Trophoblast cell (in vitro differentiated cells and primary cell): ENCODE measurements at regions not wholly inside any gene's neighbourhood (a gene's known extent, or its start where the extent isn't known, plus 50 kb on each side); places are given as distances from the start of the nearest gene placed in this dataset.

Experiments
- DNase-seq, 2 donors: peaks; one replicate each; pipeline ENCODE4 v3.0.0-alpha.2; 2016
- H2AFZ ChIP-seq: 2 replicates; pipeline ENCODE4 v1.6.1; 2013; ENCODE audit warnings: low read length, moderate library complexity, mild to moderate bottlenecking; ENCODE audit not compliant: insufficient read depth, poor library complexity
- H2AK5ac ChIP-seq: 2 replicates; pipeline ENCODE4 v1.6.1; 2013; ENCODE audit warnings: mild to moderate bottlenecking, low read length
- H2BK120ac ChIP-seq: 2 replicates; pipeline ENCODE4 v1.6.1; 2013; ENCODE audit warnings: low read length, mild to moderate bottlenecking, moderate library complexity; ENCODE audit not compliant: insufficient read depth, poor library complexity
- H2BK12ac ChIP-seq: 2 replicates; pipeline ENCODE4 v1.6.1; 2013; ENCODE audit warnings: mild to moderate bottlenecking, low read length, moderate library complexity
- H2BK5ac ChIP-seq: 2 replicates; pipeline ENCODE4 v1.6.1; 2013; ENCODE audit warnings: low read length, low read depth, moderate library complexity, mild to moderate bottlenecking; ENCODE audit not compliant: poor library complexity
- H3K14ac ChIP-seq: 2 replicates; pipeline ENCODE4 v1.6.1; 2013; ENCODE audit warnings: mild to moderate bottlenecking, low read length
- H3K18ac ChIP-seq: 2 replicates; pipeline ENCODE4 v1.6.1; 2013; ENCODE audit warnings: mild to moderate bottlenecking, low read length
- H3K23ac ChIP-seq: 2 replicates; pipeline ENCODE4 v1.6.1; 2013; ENCODE audit warnings: low read length
- H3K27ac ChIP-seq: 2 replicates; pipeline ENCODE4 v1.5.1; 2013; ENCODE audit warnings: low read depth, mild to moderate bottlenecking, inconsistent platforms, low read length, moderate library complexity
- H3K27me3 ChIP-seq: 2 replicates; pipeline ENCODE4 v1.6.1; 2013; ENCODE audit warnings: inconsistent platforms, mild to moderate bottlenecking, low read length, moderate library complexity; ENCODE audit not compliant: insufficient read depth
- H3K36me3 ChIP-seq, 2 experiments: 1 replicate in 1 of 2; 2 replicates in 1 of 2; pipeline ENCODE4 v1.6.1; 2013; ENCODE audit warnings: low read length in 2 of 2, mild to moderate bottlenecking in 2 of 2, moderate library complexity in 1 of 2; ENCODE audit not compliant: insufficient read depth in 2 of 2, control insufficient read depth in 1 of 2
- H3K4ac ChIP-seq: 2 replicates; pipeline ENCODE4 v1.6.1; 2013; ENCODE audit warnings: low read depth, mild to moderate bottlenecking, low read length, moderate library complexity
- H3K4me1 ChIP-seq, 2 experiments: 1 replicate in 1 of 2; 2 replicates in 1 of 2; pipeline ENCODE4 v1.6.1; 2013; ENCODE audit warnings: low read length in 2 of 2, mild to moderate bottlenecking in 2 of 2, moderate library complexity in 1 of 2; ENCODE audit not compliant: insufficient read depth in 2 of 2, control insufficient read depth in 1 of 2
- H3K4me2 ChIP-seq: 2 replicates; pipeline ENCODE4 v1.6.1; 2013; ENCODE audit warnings: inconsistent platforms, mild to moderate bottlenecking, low read length, moderate library complexity
- H3K4me3 ChIP-seq: 2 replicates; pipeline ENCODE4 v1.5.1; 2013; ENCODE audit warnings: mild to moderate bottlenecking, low read depth, low read length, inconsistent platforms
- H3K79me1 ChIP-seq: one replicate; pipeline ENCODE4 v1.6.1; 2013; ENCODE audit warnings: low read length
- H3K79me2 ChIP-seq: 2 replicates; pipeline ENCODE4 v1.6.1; 2013; ENCODE audit warnings: low read length, mild to moderate bottlenecking; ENCODE audit not compliant: control insufficient read depth, insufficient read depth, poor library complexity
- H3K9ac ChIP-seq: 2 replicates; pipeline ENCODE4 v1.6.1; 2013; ENCODE audit warnings: mild to moderate bottlenecking, low read length
- H3K9me3 ChIP-seq: 2 replicates; pipeline ENCODE4 v1.6.1; 2013; ENCODE audit warnings: low read depth, mild to moderate bottlenecking, control low read depth, inconsistent platforms, low read length; ENCODE audit not compliant: insufficient read depth
- H4K12ac ChIP-seq: 2 replicates; pipeline ENCODE4 v1.6.1; 2013; ENCODE audit warnings: low read depth, mild to moderate bottlenecking, low read length, moderate library complexity
- H4K8ac ChIP-seq: 2 replicates; pipeline ENCODE4 v1.6.1; 2013; ENCODE audit warnings: low read depth, mild to moderate bottlenecking, low read length, moderate library complexity
- H4K91ac ChIP-seq: one replicate; pipeline ENCODE4 v1.6.1; 2013; ENCODE audit warnings: low read depth, mild to moderate bottlenecking, low read length, moderate library complexity
- WGBS: extraction: QIAGEN DNeasy Blood & Tissue Kit; methylation state at CpG from one replicate; pipeline ENCODE4 v1.1.7; 2013; ENCODE audit warnings: missing lambda C conversion rate; ENCODE audit not compliant: insufficient read length, insufficient coverage; ENCODE audit errors: extremely low coverage; 5-methylcytosine and 5-hydroxymethylcytosine counted together

- H3K27me3 ChIP-seq: no peaks in the 10 kb centered on the region
- no peaks in the 10 kb centered on the region for H3K79me1 ChIP-seq
- no peak overlapping the region for H2BK5ac ChIP-seq
- H2AFZ ChIP-seq: no peak overlapping the region
- no peak overlapping the region for H3K4me3 ChIP-seq
- no peaks in the 10 kb centered on the region for H3K4me1 ChIP-seq
- H4K12ac ChIP-seq: no peak overlapping the region
- no peaks in the 10 kb centered on the region for H3K36me3 ChIP-seq
- no peak overlapping the region for H2AK5ac ChIP-seq
- whole genome bisulfite sequencing: no CpG with 5 or more reads among the region's 2 CpGs
- peak; percentile 76 to 91 for DNase-seq
- H3K23ac ChIP-seq: no peak overlapping the region
- H3K9ac ChIP-seq: no peak overlapping the region
- H3K4me2 ChIP-seq: no peak overlapping the region
- no peak overlapping the region for H3K18ac ChIP-seq
- H4K8ac ChIP-seq: no peak overlapping the region
- H3K14ac ChIP-seq: no peak overlapping the region
- no peaks in the 10 kb centered on the region for H3K79me2 ChIP-seq
- no peak overlapping the region for H3K4ac ChIP-seq
- H2BK12ac ChIP-seq: no peak overlapping the region
- no peak overlapping the region for H2BK120ac ChIP-seq
- no peak overlapping the region for H4K91ac ChIP-seq
- peaks cover 1% of the 10 kb centered on the region for H3K9me3 ChIP-seq
- H3K27ac ChIP-seq: no peak overlapping the region
These were observed 199.6 kb downstream of the SYK start for GRCh38 chr9:91001146-91001611.

- H4K91ac ChIP-seq: no peak overlapping the region
- no peak overlapping the region for H3K18ac ChIP-seq
- no peak overlapping the region for H2BK120ac ChIP-seq
- H2BK12ac ChIP-seq: no peak overlapping the region
- WGBS: no CpG with 5 or more reads among the region's 6 CpGs
- H3K79me1 ChIP-seq: no peaks in the 10 kb centered on the region
- no peak overlapping the region for H2AFZ ChIP-seq
- H3K79me2 ChIP-seq: no peaks in the 10 kb centered on the region
- DNase-seq: peak in 1 of 2 donors; percentile 15
- H3K9me3 ChIP-seq: peaks cover 3% of the 10 kb centered on the region
- H2BK5ac ChIP-seq: no peak overlapping the region
- H4K12ac ChIP-seq: no peak overlapping the region
- H3K4me1 ChIP-seq: no peaks in the 10 kb centered on the region
- H3K4me2 ChIP-seq: no peak overlapping the region
- no peak overlapping the region for H3K4ac ChIP-seq
- H2AK5ac ChIP-seq: no peak overlapping the region
- H3K14ac ChIP-seq: no peak overlapping the region
- H3K4me3 ChIP-seq: no peak overlapping the region
- H3K27me3 ChIP-seq: no peaks in the 10 kb centered on the region
- no peak overlapping the region for H3K23ac ChIP-seq
- no peak overlapping the region for H3K27ac ChIP-seq
- no peak overlapping the region for H4K8ac ChIP-seq
- H3K36me3 ChIP-seq: no peaks in the 10 kb centered on the region
- H3K9ac ChIP-seq: no peak overlapping the region
These were observed 202.9 kb downstream of the SYK start for GRCh38 chr9:91004484-91004883.

- no peak overlapping the region for H2BK5ac ChIP-seq
- H2BK120ac ChIP-seq: no peak overlapping the region
These were observed 203.4 kb downstream of the SYK start for GRCh38 chr9:91004992-91005391.

GRCh38 chr9:91006046-91006445, 204.4 kb downstream of the SYK start:
- H2BK12ac ChIP-seq: no peak overlapping the region
- H2AK5ac ChIP-seq: no peak overlapping the region
- H3K14ac ChIP-seq: no peak overlapping the region
- no peak overlapping the region for H3K9ac ChIP-seq
- no peak overlapping the region for H4K8ac ChIP-seq
- H3K27me3 ChIP-seq: no peaks in the 10 kb centered on the region
- no peak overlapping the region for H4K12ac ChIP-seq
- no peak overlapping the region for H2BK120ac ChIP-seq
- H3K27ac ChIP-seq: no peak overlapping the region
- peaks cover 0 to 2% of the 10 kb centered on the region in 2 experiments for H3K36me3 ChIP-seq
- peaks cover 3% of the 10 kb centered on the region for H3K9me3 ChIP-seq
- H2BK5ac ChIP-seq: no peak overlapping the region
- no peak overlapping the region for H3K18ac ChIP-seq
- no CpG with 5 or more reads among the region's 3 CpGs for WGBS
- H3K4me1 ChIP-seq: no peaks in the 10 kb centered on the region
- DNase-seq: no peak
- H3K23ac ChIP-seq: no peak overlapping the region
- no peak overlapping the region for H2AFZ ChIP-seq
- H3K4ac ChIP-seq: no peak overlapping the region
- H3K79me2 ChIP-seq: no peaks in the 10 kb centered on the region
- H3K4me3 ChIP-seq: no peak overlapping the region
- H4K91ac ChIP-seq: no peak overlapping the region
- H3K79me1 ChIP-seq: no peaks in the 10 kb centered on the region
- no peak overlapping the region for H3K4me2 ChIP-seq

More at GRCh38 chr9:91004992-91005391, 203.4 kb downstream of the SYK start:
- Histone ChIP-seq H3K14ac (no peak overlapping the region), H3K36me3 (no peaks in the 10 kb centered on the region), H2BK12ac (no peak overlapping the region), H3K23ac (no peak overlapping the region), H3K27me3 (no peaks in the 10 kb centered on the region), H3K9ac (no peak overlapping the region), H3K4me2 (no peak overlapping the region), H3K79me2 (no peaks in the 10 kb centered on the region), H3K18ac (no peak overlapping the region), H3K4me1 (no peaks in the 10 kb centered on the region), H3K79me1 (no peaks in the 10 kb centered on the region), H2AK5ac (no peak overlapping the region), H3K4me3 (no peak overlapping the region), H3K4ac (no peak overlapping the region), H2AFZ (no peak overlapping the region), H4K8ac (no peak overlapping the region), H4K12ac (no peak overlapping the region), H3K9me3 (peaks cover 3% of the 10 kb centered on the region), H4K91ac (no peak overlapping the region), H3K27ac (no peak overlapping the region)
- peak in 1 of 2 donors; percentile 10 for DNase-seq
- WGBS: no CpG with 5 or more reads among the region's 4 CpGs
